IPS DF 4.7 (cell line): ENCODE measurements at regions not wholly inside any gene's neighbourhood (a gene's known extent, or its start where the extent isn't known, plus 50 kb on each side); places are given as distances from the start of the nearest gene placed in this dataset.
A peak's percentile ranks its signal among the peaks of the same experiment; 100 is the strongest.

ENCODE experiments used
- DNase-seq: peaks from one replicate; pipeline ENCODE4 v3.0.0-alpha.2; 2013; ENCODE audit warnings: low spot score; ENCODE audit errors: extremely low read depth

DNA sequence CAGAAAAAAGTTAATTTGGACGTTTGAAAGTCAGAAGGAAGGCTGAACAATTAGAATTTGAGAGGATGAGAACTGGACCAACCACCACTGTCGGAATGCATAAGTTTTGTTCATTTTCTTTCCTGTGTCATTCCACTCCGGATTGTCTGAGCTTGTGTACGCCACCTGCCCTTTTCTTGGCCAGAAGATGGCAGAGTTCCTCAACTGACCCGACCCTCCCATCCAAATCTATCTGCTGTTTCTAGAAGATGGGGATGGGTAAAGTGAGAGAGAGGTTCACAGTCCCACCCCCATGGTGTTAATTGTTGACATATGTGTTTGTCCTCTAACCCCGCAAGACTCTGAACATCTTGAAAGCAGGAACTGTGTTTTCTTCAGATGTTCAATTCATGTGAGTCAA is 388.0 kb downstream of the VRK1 start:
- peak; percentile 5 for DNase-seq

DNA sequence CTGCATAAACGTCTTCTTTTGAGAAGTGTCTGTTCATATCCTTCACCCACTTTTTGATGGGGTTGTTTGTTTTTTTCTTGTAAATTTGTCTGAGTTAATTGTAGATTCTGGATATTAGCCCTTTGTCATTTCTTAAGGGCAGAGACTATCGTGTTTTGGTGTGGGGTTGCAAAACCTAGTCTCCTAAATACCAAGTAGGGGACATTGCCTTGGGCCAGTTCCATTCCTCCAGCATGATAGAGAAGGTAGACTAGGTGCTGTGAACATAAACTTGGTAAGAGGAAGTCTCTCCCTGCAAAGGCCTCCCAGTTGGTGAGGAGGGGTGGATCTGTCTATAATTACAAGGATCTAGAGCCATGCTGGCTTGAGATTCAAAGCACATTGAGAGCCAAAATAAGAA is 390.7 kb downstream of the VRK1 start:
- no peak for DNase-seq

DNA sequence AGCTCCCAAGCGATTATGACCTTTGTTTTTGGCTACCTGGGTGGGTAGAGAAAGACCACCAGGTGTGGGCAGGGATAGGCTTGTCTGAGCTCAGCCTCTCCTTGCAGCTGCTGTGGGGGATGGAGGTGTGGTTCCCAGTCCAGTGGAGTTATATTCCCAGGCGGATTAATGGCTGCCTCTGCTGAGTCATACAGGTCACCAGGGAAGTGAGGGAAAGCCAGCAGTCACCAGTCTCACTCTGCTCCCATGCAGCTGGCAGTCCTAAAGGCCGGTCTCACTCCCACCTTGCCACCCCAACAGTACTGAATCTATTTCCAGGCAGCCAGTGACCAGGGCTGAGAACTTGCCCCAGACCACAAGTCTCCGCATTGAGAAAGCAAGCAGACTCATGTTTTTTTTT is 399.2 kb downstream of the VRK1 start:
- no peak for DNase-seq

DNA sequence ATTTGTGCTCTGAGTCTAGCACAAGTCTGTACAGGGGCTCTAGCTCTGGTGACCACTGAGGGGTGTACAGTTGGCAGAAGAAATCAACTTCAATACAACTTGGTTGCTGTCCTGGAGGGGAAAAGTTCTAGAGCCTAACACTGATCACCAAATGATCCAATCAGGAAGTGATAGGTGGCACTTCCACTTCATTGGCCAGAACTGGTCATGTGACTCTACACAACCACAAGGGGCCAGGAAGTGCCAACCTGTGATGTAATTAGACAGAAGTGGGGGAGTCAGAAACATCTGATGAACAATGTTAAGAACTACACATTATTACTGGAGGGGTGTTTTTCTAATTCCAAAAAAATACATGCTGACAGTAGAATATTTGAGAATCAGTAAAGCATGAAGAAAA is 401.6 kb downstream of the VRK1 start:
- DNase-seq, result no peak

DNA sequence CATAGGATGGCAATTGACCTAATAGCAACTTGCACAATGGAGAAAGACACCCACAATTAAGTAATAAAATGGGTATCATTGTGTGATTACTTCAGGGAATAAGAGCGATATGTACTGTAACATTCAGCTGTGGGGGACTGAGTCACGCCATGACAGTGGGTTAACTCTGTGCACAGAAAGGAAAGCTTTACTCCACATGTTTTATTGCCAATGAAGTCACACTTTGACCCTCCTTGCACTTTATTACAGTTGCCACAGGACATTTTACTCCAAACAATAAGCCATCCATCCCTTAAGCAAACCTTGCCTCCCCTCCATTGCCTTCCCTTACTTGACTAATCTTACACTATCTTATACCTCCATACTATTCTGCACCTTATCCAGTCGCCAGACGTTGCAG is 403.1 kb downstream of the VRK1 start:
- no peak for DNase-seq

DNA sequence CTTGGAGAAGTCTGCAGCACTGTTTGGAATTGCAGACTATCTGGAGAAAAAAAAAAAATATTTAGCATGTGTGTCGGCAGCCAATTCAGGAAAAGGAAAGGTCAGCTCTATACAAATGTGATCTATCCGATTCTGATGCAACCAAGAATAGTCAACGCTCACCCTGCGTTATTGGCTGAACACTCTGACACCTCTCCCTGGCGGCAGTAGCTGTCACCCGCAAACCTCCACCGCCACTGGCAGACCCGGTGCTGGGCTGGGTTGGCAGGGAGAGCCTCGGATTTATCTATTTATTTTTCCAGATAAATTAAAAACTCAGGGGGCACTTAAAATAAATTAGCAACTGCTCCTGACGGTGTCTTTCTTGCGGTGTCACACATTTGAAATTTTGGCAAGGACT is 409.7 kb downstream of the VRK1 start:
- no peak for DNase-seq

DNA sequence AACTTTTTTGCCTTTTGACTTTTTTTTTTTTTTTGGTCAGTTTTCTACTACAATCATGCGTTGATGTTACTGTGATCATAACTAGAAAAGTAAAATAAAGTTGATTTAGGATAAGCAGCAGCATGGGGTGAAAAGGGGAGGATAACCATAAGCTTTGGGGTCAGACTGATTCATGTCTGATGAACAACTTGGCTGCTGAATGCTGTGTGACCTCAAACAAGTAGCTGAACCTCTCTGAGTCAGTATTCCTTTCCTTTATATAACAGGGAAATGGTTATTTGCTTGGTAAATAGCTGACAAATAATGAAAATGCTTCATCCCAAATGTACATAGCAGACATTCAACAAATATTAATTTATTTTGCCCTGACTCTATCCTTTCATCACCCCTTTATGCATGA is 413.0 kb downstream of the VRK1 start:
- DNase-seq, result no peak

DNA sequence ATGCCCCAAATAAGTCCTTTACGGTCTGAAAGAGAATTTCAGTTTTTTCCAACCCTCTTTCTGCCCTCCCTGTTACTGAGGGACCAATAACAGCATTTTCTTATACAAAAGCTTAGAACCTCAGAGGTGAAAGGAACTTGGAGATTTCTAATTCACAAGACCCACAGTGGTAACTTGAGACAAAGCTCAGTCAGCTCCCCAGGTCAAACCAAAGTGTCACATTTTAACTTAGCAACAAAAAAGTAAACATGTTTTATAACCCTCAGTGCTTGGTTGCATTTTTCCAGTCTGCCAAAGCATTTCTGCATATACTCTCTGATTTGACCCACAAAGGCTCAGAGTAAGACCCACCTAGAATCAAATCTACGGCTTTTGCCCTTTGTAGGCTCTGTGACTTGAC is 415.2 kb downstream of the VRK1 start:
- DNase-seq, result no peak

DNA sequence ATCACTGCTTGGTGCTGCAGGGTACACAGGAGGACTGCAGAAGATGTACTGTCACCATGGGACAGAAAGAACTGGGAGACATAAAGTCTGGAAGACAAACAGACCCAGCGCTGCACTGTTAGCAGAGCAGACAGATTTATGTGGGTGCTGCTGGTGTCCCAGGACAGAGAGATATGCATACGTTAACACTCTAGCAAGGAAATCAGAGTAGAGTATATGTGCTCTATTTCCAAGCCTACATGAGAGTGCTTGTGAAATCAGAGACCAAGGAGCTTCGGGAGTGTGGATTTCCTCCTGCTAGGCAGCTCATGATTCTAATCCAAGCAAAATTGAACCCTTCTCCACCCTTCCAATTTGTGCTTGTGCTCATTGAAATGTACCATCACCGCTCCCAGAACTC is 416.5 kb downstream of the VRK1 start:
- no peak for DNase-seq

DNA sequence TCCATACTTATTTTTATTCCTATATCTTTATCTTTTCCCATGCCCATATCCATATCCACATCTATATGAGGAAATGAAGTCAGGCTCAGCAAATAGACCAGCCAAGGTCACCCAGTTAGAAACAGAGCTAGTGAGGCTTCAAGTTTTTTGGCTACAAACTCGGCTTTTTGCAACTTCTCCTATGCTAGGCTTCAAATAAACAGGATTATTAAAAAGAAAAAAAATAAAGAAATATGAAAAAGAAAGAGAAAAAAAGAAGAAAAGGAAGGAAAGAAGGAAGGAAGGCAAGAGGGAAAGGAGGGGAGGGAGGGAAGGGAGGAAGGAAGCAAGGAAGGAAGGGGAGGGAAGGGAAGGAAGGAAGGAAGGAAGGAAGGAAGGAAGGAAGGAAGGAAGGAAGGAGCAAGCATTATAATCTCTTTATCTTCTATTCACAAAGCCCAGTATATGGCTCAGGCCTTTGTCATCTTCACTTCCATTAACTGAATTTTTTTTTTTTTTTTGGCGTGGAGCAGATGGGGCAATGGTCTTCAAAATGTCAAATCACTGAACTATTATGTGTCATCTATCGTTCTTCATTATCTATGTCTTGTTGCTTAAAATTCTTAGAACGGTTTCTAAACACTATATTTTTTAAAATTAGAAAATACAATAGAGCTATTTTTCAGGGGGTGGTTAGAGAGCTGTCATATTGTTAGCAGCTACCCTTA is 418.2 kb downstream of the VRK1 start:
- DNase-seq, result no peak

DNA sequence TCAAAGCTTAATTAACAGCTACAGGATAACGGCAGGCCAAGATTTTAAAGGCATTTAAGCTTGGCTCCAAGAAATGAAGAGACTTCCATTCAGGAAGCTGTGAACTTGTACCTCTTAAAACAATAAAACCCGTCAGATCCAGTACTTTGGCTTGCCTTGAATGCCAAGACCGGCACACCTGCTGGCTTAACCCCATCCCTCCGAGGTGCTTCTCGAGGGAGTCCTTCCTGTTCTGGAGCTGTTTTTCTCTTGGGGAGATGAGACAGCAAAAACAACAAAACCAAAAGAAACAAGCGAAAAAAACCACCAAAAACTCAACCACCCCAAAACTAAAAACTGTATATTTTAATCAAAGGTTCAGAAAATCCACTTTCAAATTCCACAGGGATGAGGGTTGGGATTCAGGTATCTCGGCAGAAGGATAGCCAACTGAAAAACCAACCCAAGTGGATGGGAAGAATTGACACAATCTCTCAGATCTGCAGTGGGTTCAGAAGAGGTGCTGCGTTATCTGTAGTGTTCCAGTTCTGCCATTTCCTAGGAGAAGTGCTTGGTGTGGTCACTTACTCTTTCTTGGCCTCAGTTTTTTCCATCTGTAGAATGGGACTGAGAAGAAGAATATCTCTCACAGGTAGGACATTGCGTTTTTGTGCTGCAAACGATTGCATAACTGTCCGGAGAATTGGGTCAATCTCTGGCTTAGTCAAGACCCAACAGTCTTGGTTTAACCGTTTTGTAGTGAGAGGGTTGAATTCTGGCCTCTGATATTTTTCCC is 420.1 kb downstream of the VRK1 start:
- DNase-seq, result no peak

DNA sequence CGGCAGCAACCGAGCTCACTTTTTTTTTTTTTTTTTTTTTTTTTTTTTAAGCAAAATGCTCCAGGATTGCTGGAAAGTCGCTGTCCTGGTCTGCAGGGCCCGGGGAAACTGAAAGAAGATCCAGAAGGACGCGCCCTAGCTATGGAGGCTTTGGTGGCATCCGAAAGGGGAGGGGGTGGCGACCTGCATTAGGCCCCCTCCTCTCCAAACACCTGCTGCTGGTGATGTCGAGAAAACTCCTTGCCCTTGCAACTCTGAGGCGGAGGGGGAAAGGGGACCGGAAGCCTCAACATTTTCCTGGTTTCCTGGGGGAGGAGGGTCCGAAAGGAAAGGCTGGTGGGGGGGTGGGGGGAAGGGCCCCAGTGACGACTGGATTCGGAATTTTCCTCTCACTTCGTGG is 421.1 kb downstream of the VRK1 start:
- DNase-seq, result no peak

DNA sequence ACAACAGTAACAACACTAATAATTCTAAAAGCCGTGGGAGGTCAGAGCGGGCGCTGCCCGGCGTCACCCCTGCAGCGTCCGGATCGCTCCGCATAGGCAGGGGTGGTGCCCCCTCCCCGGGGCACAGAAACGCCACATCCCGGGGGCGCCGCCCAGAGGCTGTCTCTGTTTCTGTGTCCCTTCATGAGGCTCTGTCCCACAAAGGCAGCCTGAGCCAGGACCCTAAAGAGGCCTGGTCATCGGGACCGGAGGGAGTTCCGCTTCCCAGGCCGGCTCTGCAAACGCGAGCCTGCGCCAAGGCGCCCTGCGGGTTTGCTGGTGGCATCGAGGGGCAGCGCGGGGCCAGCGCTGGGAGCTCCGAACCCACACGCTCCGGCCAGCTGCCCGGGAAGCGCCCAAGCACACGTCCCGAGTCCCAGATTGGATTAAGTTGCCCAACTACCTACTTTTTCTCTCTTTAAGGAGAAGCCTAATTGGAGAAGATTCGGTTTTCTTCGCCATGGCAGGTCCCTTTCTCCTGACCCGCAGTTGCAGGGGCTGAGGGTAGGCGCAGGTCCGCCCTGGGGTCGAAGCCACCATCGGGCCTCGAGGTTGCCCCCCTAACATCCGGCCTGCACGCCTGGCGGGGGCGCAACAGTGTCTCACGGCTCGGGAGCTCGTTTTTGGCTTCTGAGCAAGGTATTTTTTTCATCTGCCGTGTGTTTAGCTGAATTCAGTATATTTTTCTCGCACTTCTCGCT is 421.7 kb downstream of the VRK1 start:
- no peak for DNase-seq

DNA sequence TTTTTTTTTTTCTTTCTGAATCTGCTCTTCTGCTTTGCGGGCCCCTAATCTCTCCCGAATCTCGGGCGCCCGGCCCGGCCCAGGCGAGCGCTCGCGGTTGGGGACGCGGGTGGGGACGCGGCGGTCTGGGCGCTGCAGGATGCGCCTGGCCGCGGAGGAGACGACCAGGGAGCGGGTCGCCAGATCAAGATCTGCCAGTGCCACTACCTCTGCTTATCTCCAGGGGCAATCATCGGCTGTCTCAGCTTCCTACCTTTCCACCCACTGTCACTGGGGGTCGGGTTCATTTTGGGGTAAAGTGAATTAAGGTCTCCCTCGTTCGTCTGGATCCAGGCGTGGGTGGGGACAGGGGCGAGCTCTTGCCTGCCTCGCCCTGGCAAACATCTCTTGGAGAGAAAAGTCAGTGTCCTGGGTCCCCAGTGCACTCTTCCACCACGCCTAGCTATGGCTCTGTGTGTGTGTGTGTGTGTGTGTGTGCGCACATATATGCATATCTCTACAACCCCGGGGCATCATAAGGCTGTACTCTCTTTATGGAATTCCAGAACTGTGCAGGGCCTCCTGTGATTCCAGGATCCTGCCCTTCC is 422.3 kb downstream of the VRK1 start:
- DNase-seq, result no peak

DNA sequence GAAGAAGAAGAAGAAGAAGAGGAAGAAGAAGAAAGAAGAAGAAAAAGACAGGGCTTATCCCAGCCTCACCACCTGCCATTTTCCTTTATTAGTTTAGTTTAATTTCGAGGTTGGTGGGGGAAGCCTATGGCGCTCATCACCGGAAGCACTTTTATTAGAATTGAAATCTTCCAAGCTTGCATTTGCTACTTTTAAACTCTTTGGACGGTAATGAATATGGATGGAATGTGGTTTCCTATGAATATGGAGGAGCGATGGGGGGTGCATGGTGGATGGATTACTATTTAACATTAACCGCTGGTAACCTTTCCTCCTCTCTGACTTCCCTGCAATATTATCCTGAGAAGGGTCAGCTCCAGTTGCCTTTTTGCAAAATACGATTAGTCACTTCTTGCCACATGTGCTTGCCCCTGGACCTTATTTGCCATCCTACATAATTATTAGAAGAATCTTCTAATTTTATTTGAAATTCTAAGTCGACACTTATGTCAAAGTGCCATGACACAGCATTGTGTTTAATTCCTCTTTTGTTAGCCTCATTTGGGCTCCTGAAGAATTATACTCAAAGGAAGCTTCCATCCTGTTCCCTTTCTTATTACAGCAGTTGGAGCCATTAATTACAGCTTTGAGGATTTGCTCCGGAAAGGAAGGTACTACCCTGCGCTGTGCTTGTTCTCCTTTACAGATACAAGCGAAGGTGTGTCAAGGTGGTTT is 424.5 kb downstream of the VRK1 start:
- no peak for DNase-seq

DNA sequence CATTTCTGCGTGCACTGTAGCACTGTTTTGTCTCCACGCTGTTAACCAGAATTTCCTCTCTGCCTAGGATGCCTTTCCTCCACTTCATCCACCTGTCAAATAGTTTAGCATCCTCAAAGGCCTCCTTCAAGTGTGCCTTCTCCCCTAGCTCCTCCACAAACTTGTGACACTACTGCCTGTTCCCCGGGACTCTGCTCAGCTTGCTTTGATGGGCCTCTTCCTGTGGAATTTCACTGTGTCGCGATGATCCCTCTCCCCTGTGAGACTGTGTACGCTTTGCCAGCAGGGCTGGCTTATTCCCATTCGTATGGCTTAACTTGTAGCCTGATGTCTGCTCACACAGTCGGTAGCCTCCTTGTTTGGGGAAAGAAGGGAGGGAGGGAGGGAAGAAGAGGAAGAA is 426.8 kb downstream of the VRK1 start:
- DNase-seq, result no peak

DNA sequence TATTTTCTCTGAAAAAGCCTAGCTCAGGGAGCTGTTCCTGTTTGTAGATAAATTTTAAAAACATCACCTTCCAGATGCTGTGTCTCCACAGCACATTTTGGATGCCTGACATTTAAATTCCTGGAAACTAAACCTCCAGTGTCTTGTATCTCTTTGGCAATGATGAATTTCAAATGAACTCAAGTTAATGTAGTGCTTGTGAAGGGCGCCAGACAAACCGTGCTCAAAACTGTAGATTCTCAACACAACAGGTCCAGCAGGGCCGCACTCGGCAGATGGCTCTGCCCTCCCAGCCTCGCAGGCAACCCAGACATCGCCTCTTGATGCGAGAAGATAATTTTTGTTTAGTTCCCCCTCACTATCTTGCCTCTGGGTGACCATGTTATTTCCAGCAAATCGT is 432.9 kb downstream of the VRK1 start:
- no peak for DNase-seq

DNA sequence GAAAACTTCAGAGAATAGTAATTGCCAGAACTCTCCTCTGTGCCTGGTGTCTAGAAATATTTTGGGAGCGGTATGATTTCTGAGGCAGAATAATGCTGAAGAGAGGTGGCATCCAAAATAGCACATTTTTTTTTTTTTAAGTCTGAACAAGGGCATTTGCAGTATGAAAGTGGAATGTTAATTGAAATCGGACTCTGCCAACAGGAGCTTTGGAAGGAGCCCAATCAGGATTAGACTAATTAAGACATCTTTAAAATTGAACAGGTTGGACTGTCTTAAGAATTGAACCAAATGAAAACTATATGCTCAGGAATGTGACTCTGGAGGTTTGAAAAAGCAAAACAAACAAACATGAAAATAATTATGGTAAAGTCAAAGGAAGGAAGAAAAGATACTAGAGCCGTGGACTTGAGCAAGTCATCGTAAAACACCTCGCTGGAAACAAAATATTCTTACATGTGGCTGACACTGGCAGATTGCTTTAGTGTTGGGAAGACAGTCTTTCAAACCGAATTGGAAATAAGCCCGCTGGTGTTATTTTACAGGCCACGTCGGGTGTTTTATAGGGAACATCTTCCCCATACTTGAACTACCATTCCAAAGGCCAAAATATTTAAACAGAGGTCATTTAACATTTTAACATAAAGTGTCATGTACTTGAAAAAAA is 436.3 kb downstream of the VRK1 start:
- no peak for DNase-seq

DNA sequence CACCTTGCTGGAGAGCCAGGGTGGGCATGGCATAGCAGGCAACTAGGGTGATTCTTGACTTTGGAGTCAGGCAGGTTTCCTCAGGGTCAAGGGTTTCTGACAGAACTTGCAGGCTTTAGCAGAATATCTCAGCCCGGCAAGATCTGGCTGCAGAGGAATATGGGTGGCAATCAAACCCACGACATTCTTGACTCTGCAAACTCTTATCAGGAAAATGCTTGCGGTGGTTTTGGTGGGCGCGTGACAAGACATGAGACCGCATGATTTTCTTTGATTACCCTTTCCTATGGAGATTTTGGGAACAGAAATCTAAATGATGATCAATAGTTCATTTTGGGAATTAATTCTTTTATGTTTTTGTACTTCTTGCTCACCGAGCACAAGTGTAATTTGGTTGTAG is 449.5 kb downstream of the VRK1 start:
- DNase-seq, result no peak

DNA sequence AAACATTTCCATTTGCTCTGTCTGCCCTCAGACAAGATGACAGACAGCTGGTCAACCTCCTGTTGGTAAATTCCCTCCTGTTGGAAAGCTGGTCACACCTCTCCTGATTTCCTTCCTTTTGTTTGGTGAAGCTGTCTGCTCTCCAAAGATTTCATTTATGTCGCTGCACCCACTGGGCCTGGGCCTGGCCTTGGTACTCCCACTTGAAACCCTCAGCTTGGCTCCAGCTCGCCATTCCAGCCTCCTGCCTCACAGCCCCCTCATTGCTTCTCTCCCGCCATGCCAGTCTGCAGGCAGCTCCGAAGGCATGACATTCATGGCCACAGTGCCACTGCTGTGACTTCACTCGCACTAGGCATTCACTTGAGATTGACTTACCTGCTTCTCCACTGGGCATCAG is 451.8 kb downstream of the VRK1 start:
- no peak for DNase-seq

DNA sequence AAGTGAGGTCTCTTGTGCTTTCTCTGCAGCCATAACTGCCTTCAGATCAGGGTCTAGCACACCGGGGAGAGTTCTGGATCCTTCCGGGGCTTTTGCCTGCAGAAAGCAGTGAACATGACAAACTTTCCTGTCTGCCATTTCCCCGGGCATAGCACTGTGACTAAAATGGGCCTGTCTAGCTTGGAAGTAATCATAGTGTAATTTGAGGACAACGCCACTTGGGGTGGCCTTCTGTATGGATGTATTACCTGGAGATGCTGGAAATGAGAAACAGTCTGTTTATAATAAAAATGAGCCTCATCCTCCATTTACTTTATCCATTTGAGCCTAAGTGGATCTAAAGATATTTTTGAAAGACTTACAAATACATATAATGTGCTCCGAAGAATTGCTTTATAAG is 453.7 kb downstream of the VRK1 start:
- no peak for DNase-seq
